ENCODE measurements at regions not wholly inside any gene's neighbourhood (a gene's known extent, or its start where the extent isn't known, plus 50 kb on each side); places are given as distances from the start of the nearest gene placed in this dataset.

DNA sequence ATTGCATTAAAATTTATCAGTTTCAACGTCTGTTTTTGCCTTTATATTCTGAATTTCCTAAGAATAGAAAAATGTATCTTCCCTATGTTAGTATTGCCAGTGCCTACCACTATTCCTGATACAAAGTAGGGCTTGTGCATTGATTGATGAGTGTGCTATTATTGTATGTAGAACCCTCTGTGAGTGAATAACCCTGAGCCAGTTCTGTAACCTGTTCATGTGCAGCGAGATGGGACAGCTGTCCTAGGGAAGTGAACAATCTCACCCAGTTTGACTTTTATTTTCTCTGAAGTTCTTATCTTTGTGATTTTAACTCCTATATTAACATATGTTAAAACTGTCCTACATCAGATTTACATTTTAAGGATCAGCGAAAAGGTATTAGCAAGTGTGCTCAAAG is 178.4 kb upstream of the ADO start:
- no peak overlapping the region for H3K9ac ChIP-seq (ENCODE audit: low read length)
- TF ChIP-seq, protein P1, sequence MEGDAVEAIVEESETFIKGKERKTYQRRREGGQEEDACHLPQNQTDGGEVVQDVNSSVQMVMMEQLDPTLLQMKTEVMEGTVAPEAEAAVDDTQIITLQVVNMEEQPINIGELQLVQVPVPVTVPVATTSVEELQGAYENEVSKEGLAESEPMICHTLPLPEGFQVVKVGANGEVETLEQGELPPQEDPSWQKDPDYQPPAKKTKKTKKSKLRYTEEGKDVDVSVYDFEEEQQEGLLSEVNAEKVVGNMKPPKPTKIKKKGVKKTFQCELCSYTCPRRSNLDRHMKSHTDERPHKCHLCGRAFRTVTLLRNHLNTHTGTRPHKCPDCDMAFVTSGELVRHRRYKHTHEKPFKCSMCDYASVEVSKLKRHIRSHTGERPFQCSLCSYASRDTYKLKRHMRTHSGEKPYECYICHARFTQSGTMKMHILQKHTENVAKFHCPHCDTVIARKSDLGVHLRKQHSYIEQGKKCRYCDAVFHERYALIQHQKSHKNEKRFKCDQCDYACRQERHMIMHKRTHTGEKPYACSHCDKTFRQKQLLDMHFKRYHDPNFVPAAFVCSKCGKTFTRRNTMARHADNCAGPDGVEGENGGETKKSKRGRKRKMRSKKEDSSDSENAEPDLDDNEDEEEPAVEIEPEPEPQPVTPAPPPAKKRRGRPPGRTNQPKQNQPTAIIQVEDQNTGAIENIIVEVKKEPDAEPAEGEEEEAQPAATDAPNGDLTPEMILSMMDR (IDR thresholded peaks at IDR 0.05; ENCODE audit: low read length), result no peak
- no peak for TF ChIP-seq EZH2phosphoT487 (IDR thresholded peaks at IDR 0.05; ENCODE audit: low read length)
- TF ChIP-seq EZH2 (optimal IDR thresholded peaks at IDR 0.05; ENCODE audit: low read depth, low read length), result no peak
- no peak overlapping the region for H3K4me3 ChIP-seq (ENCODE audit: low read length)
- no peaks in the 10 kb centered on the region for H3K4me1 ChIP-seq (ENCODE audit: low read length)
- H3K4me2 ChIP-seq (ENCODE audit: low read depth, low read length), result no peak overlapping the region
- no peaks in the 10 kb centered on the region for H3K79me2 ChIP-seq (ENCODE audit: low read length)
- H2AFZ ChIP-seq (ENCODE audit: low read length), result no peak overlapping the region
- H3K27ac ChIP-seq (ENCODE audit: low read length), result no peak overlapping the region
- no peaks in the 10 kb centered on the region for H3K27me3 ChIP-seq (replicated peaks; ENCODE audit: insufficient read depth, low read length)
- DNase-seq, result no peak
- no peaks in the 10 kb centered on the region for H4K20me1 ChIP-seq (ENCODE audit: insufficient read depth, low read length)
- no peaks in the 10 kb centered on the region for H3F3A ChIP-seq (ENCODE audit: insufficient read depth, low read length)
- no peaks in the 10 kb centered on the region for H3K36me3 ChIP-seq (replicated peaks; ENCODE audit: insufficient read depth, low read length)
- no peaks in the 10 kb centered on the region for H3K9me3 ChIP-seq (replicated peaks; ENCODE audit: insufficient read depth, low read length)
- H3K9me2 ChIP-seq (replicated peaks; ENCODE audit: insufficient read depth, low read length), result no peaks in the 10 kb centered on the region

DNA sequence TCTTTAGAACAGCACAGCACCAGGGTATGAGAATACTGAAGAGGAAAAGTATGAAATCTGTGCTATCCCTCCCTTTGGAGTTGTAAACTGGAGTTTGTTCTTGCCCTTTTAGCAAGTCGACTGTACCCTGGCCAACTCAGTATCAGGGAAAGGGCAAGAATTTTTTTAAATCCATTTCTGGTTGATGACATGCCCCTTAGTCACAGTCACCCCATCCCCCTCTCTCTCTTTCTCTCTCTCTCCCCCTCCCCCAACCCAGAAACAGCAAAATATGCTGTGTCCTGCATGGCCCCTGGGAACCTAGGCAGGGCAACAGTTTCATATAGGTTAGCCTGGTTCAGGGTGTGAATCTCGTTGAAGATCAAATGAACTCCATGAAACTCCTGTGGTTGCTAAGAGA is 177.7 kb upstream of the ADO start:
- DNase-seq, result no peak
- Histone ChIP-seq H3K4me1 (ENCODE audit: low read length) (no peaks in the 10 kb centered on the region), H3K9me3 (replicated peaks; ENCODE audit: insufficient read depth, low read length) (no peaks in the 10 kb centered on the region), H2AFZ (ENCODE audit: low read length) (no peak overlapping the region), H3K4me3 (ENCODE audit: low read length) (no peak overlapping the region), H3K36me3 (replicated peaks; ENCODE audit: insufficient read depth, low read length) (no peaks in the 10 kb centered on the region), H4K20me1 (ENCODE audit: insufficient read depth, low read length) (no peaks in the 10 kb centered on the region), H3K27ac (ENCODE audit: low read length) (no peak overlapping the region), H3F3A (ENCODE audit: insufficient read depth, low read length) (no peaks in the 10 kb centered on the region), H3K79me2 (ENCODE audit: low read length) (no peaks in the 10 kb centered on the region), H3K27me3 (replicated peaks; ENCODE audit: insufficient read depth, low read length) (no peaks in the 10 kb centered on the region), H3K9ac (ENCODE audit: low read length) (no peak overlapping the region), H3K4me2 (ENCODE audit: low read depth, low read length) (no peak overlapping the region), H3K9me2 (replicated peaks; ENCODE audit: insufficient read depth, low read length) (no peaks in the 10 kb centered on the region)
- no peak for TF ChIP-seq EZH2 (optimal IDR thresholded peaks at IDR 0.05; ENCODE audit: low read depth, low read length)
- no peak for TF ChIP-seq EZH2phosphoT487 (IDR thresholded peaks at IDR 0.05; ENCODE audit: low read length)
- TF ChIP-seq, protein P1 (IDR thresholded peaks at IDR 0.05; ENCODE audit: low read length), result no peak

DNA sequence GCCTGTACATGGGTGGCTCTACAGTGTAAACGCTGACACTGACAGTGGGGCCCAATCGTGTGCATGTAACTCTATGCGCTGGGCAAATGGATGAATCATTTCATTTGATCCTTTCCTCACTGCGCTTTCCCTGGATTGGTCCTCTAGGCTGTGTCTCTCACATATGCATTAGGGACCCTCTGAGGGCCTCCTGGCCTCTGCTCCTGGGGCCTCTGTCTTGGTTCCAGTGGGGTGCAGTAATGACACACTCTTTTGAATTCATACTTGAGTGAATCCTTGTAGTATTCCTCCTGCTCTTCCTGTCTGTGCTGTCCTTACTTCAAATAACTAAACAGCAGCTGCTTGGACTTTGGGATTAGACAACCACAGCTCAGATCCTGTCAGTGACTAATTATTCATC is 176.5 kb upstream of the ADO start:
- no peaks in the 10 kb centered on the region for H3K27me3 ChIP-seq (replicated peaks; ENCODE audit: insufficient read depth, low read length)
- H3F3A ChIP-seq (ENCODE audit: insufficient read depth, low read length), result no peaks in the 10 kb centered on the region
- H4K20me1 ChIP-seq (ENCODE audit: insufficient read depth, low read length), result no peaks in the 10 kb centered on the region
- no peaks in the 10 kb centered on the region for H3K36me3 ChIP-seq (replicated peaks; ENCODE audit: insufficient read depth, low read length)
- no peak overlapping the region for H3K27ac ChIP-seq (ENCODE audit: low read length)
- no peak overlapping the region for H2AFZ ChIP-seq (ENCODE audit: low read length)
- H3K9me2 ChIP-seq (replicated peaks; ENCODE audit: insufficient read depth, low read length), result no peaks in the 10 kb centered on the region
- no peak for DNase-seq
- TF ChIP-seq EZH2 (optimal IDR thresholded peaks at IDR 0.05; ENCODE audit: low read depth, low read length), result no peak
- TF ChIP-seq, protein P1 (IDR thresholded peaks at IDR 0.05; ENCODE audit: low read length), result no peak
- H3K4me3 ChIP-seq (ENCODE audit: low read length), result no peak overlapping the region
- H3K79me2 ChIP-seq (ENCODE audit: low read length), result no peaks in the 10 kb centered on the region
- H3K4me2 ChIP-seq (ENCODE audit: low read depth, low read length), result no peak overlapping the region
- H3K4me1 ChIP-seq (ENCODE audit: low read length), result no peaks in the 10 kb centered on the region
- H3K9ac ChIP-seq (ENCODE audit: low read length), result no peak overlapping the region
- no peaks in the 10 kb centered on the region for H3K9me3 ChIP-seq (replicated peaks; ENCODE audit: insufficient read depth, low read length)

Data from MM.1S (cell line).